Breast epithelium (tissue), 3 donors: ENCODE measurements at regions not wholly inside any gene's neighbourhood (a gene's known extent, or its start where the extent isn't known, plus 50 kb on each side); places are given as distances from the start of the nearest gene placed in this dataset.
"Not testable (repeated sequence)": the region's sequence is repeated elsewhere in the genome, so short reads cannot be mapped to it uniquely, and the experiment has no call there.

Source experiments
- CTCF ChIP-seq, 3 donors: fragments of 450-650 bp; IDR thresholded peaks; one replicate each; pipeline ENCODE4 v1.5.1; 2016 to 2017; ENCODE audit warnings: antibody characterized with exemption in 3 of 3, mild to moderate bottlenecking in 3 of 3, moderate library complexity in 3 of 3
- POLR2A ChIP-seq: fragments of 450-650 bp; IDR thresholded peaks from one replicate; pipeline ENCODE4 v1.6.1; 2016; ENCODE audit warnings: antibody characterized with exemption, mild to moderate bottlenecking, moderate library complexity
- POLR2AphosphoS5 ChIP-seq, 3 donors: sonication (generic); formaldehyde crosslinking; IDR thresholded peaks; one replicate each; pipeline ENCODE4 v1.6.1; 2017; ENCODE audit warnings: antibody characterized with exemption in 3 of 3

- TF ChIP-seq CTCF (IDR thresholded peaks at IDR 0.05); POLR2AphosphoS5 (IDR thresholded peaks at IDR 0.05); POLR2A: not testable (repeated sequence)
Observed at GRCh38 chr20:54983394-54984103, 508.2 kb downstream of the DOK5 start.
